HUES48 (cell line): ENCODE measurements at regions not wholly inside any gene's neighbourhood (a gene's known extent, or its start where the extent isn't known, plus 50 kb on each side); places are given as distances from the start of the nearest gene placed in this dataset.

Experiments
- H3K27ac ChIP-seq: one replicate; pipeline ENCODE4 v1.7.0; 2013; ENCODE audit warnings: low read depth, low read length, inconsistent platforms
- H3K27me3 ChIP-seq: 2 replicates; pipeline ENCODE4 v1.6.1; 2013; ENCODE audit warnings: mild to moderate bottlenecking, low read length; ENCODE audit not compliant: control insufficient read depth, insufficient read depth
- H3K36me3 ChIP-seq: 2 replicates; pipeline ENCODE4 v1.6.1; 2013; ENCODE audit warnings: low read length; ENCODE audit not compliant: control insufficient read depth, insufficient read depth
- H3K4me1 ChIP-seq: 2 replicates; pipeline ENCODE4 v1.6.1; 2013; ENCODE audit warnings: mild to moderate bottlenecking, low read length; ENCODE audit not compliant: control insufficient read depth, insufficient read depth
- H3K4me3 ChIP-seq: 2 replicates; pipeline ENCODE4 v1.5.1; 2013; ENCODE audit warnings: mild to moderate bottlenecking, low read depth, low read length
- H3K9ac ChIP-seq: 2 replicates; pipeline ENCODE4 v1.6.1; 2013; ENCODE audit warnings: mild to moderate bottlenecking, low read depth, low read length, moderate library complexity
- H3K9me3 ChIP-seq: 2 replicates; pipeline ENCODE4 v1.6.1; 2013; ENCODE audit warnings: low read length; ENCODE audit not compliant: control insufficient read depth, insufficient read depth

DNA sequence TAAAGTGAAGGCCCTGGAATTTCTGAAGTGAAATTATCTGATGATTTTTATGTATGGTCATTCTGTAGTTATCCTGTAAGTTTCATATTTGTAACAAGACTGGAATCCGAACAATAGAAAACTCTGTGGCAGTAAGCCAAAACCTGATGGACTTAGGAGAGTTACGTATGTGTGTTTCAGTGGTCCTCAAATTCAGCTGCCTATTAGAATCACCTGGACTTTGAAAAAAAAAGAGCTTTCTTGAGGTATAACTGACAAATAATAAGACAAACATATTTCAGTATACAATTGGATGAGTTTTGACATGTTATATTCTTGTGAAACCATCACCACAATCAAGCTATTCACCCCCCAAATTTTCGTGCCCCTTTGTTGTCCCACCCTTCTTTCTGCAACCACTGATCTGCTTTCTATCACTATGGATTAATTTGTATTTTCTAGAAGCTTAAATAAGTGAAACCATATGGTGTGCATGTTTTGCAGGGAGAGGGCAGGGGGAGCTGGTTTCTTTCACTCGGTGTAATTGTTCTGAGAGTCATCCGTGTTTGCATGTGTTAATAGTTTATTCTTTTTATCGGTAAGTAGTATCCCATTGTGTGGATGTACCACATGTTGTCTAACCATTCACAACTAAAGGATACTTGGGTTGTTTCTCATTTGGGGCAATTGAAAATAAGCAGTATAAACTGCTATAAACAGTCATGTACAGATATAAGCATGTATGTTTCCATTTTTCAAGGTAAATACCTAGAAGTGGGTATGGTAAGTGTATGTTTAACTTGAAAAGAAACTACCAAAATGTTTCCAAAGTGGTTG, 50.2 kb upstream of the EML4 start:
- H3K4me1 ChIP-seq: peaks cover 12% of the 10 kb centered on the region
- H3K27ac ChIP-seq: peak overlapping the region; percentile 79
- no peaks in the 10 kb centered on the region for H3K27me3 ChIP-seq
- no peak overlapping the region for H3K9ac ChIP-seq
- H3K4me3 ChIP-seq: no peak overlapping the region
- H3K9me3 ChIP-seq: no peaks in the 10 kb centered on the region; the same call in 1 of the 2 replicates
- H3K36me3 ChIP-seq: no peaks in the 10 kb centered on the region
